AG04450 (cell line): ENCODE measurements at regions not wholly inside any gene's neighbourhood (a gene's known extent, or its start where the extent isn't known, plus 50 kb on each side); places are given as distances from the start of the nearest gene placed in this dataset.

ENCODE experiments used
- CTCF ChIA-PET: fragments of 300-600, 350-600 bp; formaldehyde crosslinking; extraction: SDS; loops from one replicate; lab custom pipeline; 2022; ENCODE audit warnings: antibody characterized with exemption, inconsistent platforms; lab: Charles Lee
- POLR2A ChIA-PET: fragments of 350-600 bp; formaldehyde crosslinking; extraction: SDS; loops from one replicate; lab custom pipeline; 2021; ENCODE audit warnings: antibody characterized with exemption, inconsistent platforms; lab: Yijun Ruan, JAX
- DNase-seq: peaks from one replicate; pipeline ENCODE4 v3.0.0-alpha.2; 2011; ENCODE audit warnings: low read depth, low spot score
- H3K27ac ChIP-seq: one replicate; pipeline ENCODE4 v1.5.1; 2012; ENCODE audit warnings: low read depth, low read length, control low read depth
- H3K27me3 ChIP-seq: one replicate; pipeline ENCODE4 v1.6.0; 2012; ENCODE audit warnings: low read length; ENCODE audit not compliant: control insufficient read depth, insufficient read depth
- H3K4me3 ChIP-seq: 2 replicates; pipeline ENCODE4 v1.5.1; 2011; ENCODE audit warnings: mild to moderate bottlenecking, low read depth, low read length, control low read depth
- H3K9me3 ChIP-seq: 2 replicates; pipeline ENCODE4 v1.5.1; 2012; ENCODE audit warnings: low read length; ENCODE audit not compliant: control insufficient read depth, insufficient read depth
- TF ChIP-seq, protein P1 (sequence below): IDR thresholded peaks from 2 replicates; pipeline ENCODE4 v1.5.1; 2011; ENCODE audit warnings: low read depth, low read length, control low read depth, inconsistent platforms

DNA sequence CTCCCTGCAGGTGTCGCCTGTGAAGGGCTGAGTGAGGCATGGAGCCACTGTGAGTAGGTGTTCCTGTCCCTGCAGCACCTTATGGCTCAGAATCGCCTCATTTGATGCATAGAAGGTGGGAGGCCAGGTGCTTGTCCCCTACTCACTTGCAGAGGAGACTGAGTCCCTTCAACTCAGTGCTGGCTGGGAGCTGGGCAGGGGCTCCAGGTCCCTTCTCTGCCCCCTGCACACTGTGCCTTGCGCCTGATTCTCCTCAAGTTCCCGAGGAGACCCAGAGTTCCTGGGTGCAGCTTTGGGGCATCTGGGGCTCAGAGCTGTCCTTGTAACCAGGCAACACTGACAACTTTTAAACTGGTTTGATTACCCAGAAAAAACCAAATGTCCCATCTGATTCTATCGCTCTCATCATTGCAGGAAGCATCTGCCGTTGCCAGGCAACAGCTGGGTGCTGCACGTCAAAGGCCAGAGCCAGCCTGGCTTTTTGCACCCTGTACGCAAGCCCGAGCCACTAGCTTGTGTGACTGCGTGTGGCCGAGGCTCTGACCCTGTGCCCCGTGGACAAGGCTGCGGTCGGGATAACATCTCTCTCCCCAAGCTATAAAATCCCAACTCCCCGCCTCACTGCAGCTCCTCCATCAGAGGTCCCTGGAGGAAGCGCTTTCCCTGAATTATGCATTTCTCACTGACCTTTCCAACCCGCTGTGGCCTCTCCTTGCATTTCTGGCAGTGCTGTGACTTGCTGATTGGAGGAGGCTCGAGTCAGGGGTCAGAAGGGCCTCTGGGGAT lies 130.8 kb upstream of the HDAC4 start:
- no peaks in the 10 kb centered on the region for H3K27me3 ChIP-seq
- CTCF ChIA-PET = no interaction called here

DNA sequence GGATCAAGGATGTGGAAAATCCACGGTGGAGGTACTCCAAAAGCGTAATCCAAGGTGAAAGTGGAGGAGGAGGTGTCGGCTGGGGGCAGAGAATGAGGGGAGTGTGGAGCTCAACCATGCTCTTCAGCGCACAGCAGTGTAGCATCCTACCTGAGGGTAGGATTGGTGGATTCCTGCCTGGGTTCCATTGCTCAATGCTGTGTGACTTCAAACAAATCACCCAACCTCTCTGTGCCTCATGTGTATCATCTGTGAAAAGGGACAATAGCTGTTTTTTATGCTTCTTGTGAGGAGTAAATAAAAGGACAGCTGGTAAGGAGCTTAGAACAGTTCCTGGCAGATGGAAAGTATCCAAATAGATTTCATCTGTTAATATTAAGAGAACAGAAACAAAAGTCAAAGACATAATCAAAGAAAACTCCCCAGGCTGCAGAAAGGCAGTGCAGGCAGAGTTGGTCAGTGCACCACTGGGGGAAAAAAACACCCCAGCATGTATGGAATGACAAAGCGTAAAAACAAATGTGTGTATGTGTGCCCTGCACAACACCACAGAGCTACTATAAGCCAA lies 130.0 kb upstream of the HDAC4 start:
- POLR2A ChIA-PET = no interaction called here
- TF ChIP-seq, protein P1, sequence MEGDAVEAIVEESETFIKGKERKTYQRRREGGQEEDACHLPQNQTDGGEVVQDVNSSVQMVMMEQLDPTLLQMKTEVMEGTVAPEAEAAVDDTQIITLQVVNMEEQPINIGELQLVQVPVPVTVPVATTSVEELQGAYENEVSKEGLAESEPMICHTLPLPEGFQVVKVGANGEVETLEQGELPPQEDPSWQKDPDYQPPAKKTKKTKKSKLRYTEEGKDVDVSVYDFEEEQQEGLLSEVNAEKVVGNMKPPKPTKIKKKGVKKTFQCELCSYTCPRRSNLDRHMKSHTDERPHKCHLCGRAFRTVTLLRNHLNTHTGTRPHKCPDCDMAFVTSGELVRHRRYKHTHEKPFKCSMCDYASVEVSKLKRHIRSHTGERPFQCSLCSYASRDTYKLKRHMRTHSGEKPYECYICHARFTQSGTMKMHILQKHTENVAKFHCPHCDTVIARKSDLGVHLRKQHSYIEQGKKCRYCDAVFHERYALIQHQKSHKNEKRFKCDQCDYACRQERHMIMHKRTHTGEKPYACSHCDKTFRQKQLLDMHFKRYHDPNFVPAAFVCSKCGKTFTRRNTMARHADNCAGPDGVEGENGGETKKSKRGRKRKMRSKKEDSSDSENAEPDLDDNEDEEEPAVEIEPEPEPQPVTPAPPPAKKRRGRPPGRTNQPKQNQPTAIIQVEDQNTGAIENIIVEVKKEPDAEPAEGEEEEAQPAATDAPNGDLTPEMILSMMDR = no peak
- DNase-seq = no peak
- Histone ChIP-seq H3K27me3 (no peaks in the 10 kb centered on the region), H3K9me3 (peaks cover 72% of the 10 kb centered on the region), H3K4me3 (no peak overlapping the region), H3K27ac (no peak overlapping the region)
- CTCF ChIA-PET = no interaction called here

More for the DNA sequence above, 130.8 kb upstream of the HDAC4 start:
- TF ChIP-seq, protein P1 = no peak
- H3K4me3 ChIP-seq = no peak overlapping the region
- H3K9me3 ChIP-seq = peaks cover 72% of the 10 kb centered on the region
- no peak overlapping the region for H3K27ac ChIP-seq
- POLR2A ChIA-PET = interaction anchor here (0.6 kb wide), 1 partner anchor 99 kb away, joined by 14 read pairs; no protein-coding TSS in a partner anchor
- DNase-seq = no peak

DNA sequence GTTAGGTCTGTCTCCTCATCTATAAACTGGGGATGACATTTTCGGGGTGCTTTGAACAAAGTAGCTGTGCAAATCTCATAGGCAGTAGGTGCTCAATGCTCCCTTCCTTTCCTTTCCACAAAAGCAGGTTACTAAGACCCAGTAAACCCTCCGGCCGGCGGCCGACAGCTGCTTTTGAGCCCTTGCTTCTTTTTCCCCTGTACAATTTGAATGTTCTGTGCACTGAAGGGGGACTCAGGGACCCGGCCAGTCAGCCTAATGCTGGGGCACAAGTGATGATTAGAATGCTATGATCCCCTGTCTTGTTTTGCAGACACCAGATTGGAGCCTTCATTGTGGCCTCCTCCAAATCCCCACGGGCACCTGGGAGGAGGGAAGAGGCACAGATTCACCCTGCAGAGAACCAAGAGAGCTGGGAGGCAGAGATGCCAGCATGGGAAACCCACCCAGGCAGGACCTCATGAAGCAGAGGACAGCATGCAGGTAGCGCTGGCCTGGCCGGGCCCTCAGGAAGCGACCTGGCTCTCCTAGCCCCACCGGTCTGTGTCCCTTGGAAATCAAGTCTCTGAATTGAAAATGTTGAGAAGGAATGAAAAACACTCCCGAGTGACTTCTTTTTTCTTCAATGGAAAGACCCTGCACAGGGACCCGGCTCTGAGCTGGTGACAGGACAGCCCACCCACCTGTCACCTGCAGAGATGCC lies 128.6 kb upstream of the HDAC4 start:
- CTCF ChIA-PET = no interaction called here
- no peak overlapping the region for H3K27ac ChIP-seq
- H3K4me3 ChIP-seq = no peak overlapping the region
- no peaks in the 10 kb centered on the region for H3K27me3 ChIP-seq
- POLR2A ChIA-PET = no interaction called here
- H3K9me3 ChIP-seq = peaks cover 59% of the 10 kb centered on the region
- TF ChIP-seq, protein P1 = no peak
- no peak for DNase-seq

DNA sequence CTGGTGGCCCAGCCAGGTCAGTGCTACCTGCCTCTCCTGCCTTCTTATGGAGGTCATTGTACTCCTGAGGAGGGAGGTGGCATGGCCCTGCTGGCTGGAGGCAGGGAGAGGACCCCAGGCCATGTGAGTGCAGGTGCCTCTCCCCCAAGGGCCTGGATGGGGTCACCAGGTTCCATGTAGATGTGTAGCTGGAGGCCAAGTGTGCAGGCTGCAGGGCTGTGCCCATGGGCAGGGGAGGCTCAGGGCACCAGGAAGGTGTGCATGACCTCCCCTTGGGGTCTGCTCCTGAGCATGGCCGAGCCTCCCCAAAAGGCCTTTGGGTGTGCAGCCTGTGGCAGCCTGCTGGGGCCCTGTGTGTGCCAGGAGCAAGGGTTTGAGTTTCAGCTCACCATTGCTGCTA lies 128.1 kb upstream of the HDAC4 start:
- no peak for DNase-seq
- H3K27me3 ChIP-seq = no peaks in the 10 kb centered on the region
- no peak overlapping the region for H3K4me3 ChIP-seq
- peaks cover 55% of the 10 kb centered on the region for H3K9me3 ChIP-seq
- TF ChIP-seq, protein P1 = no peak
- POLR2A ChIA-PET = no interaction called here
- CTCF ChIA-PET = no interaction called here
- no peak overlapping the region for H3K27ac ChIP-seq

DNA sequence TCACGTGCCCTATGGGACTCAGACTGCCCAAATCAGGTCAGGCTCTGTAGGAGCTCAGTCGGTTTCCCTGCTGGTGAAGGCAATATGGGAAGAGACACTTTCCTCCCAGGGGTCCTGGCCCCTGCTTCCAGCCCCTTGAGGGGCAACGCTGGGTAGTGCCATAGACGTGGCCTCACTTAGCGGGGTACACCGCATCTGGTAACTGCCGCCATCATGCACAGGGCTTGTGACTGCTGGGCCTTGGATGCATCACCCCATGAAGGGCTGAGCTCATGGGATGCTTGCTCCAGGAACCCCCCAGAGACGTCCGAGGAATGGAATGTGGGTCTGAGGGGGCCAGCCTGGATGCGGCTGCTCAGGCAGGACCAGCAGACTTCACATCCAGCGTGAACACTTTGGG lies 127.3 kb upstream of the HDAC4 start:
- ChIA-PET CTCF (no interaction called here), POLR2A (no interaction called here)
- TF ChIP-seq, protein P1 = no peak
- Histone ChIP-seq H3K27me3 (peaks cover under 1% of the 10 kb centered on the region), H3K9me3 (peaks cover 60% of the 10 kb centered on the region), H3K27ac (no peak overlapping the region), H3K4me3 (no peak overlapping the region)
- DNase-seq = no peak
